IPS DF 6.9 (cell line): ENCODE measurements at regions not wholly inside any gene's neighbourhood (a gene's known extent, or its start where the extent isn't known, plus 50 kb on each side); places are given as distances from the start of the nearest gene placed in this dataset.

Experiments used
- DNase-seq: peaks from one replicate; pipeline ENCODE4 v3.0.0-alpha.2; 2013; ENCODE audit warnings: low read depth, low spot score
- H3K27ac ChIP-seq: one replicate; pipeline ENCODE4 v1.5.1; 2013; ENCODE audit warnings: low read length, control low read depth
- H3K27me3 ChIP-seq: 2 replicates; pipeline ENCODE4 v1.6.1; 2013; ENCODE audit warnings: mild to moderate bottlenecking, low read length; ENCODE audit not compliant: control insufficient read depth, insufficient read depth
- H3K36me3 ChIP-seq: 2 replicates; pipeline ENCODE4 v1.6.1; 2013; ENCODE audit warnings: low read length; ENCODE audit not compliant: control insufficient read depth, insufficient read depth
- H3K4me1 ChIP-seq: 2 replicates; pipeline ENCODE4 v1.6.1; 2013; ENCODE audit warnings: low read length; ENCODE audit not compliant: control insufficient read depth, insufficient read depth
- H3K4me3 ChIP-seq: 2 replicates; pipeline ENCODE4 v1.5.1; 2013; ENCODE audit warnings: mild to moderate bottlenecking, low read length
- H3K9me3 ChIP-seq: 2 replicates; pipeline ENCODE4 v1.6.1; 2013; ENCODE audit warnings: low read length, inconsistent platforms; ENCODE audit not compliant: control insufficient read depth, insufficient read depth
- WGBS: extraction: QIAGEN DNeasy Blood & Tissue Kit; methylation state at CpG from one replicate; pipeline ENCODE4 v1.1.7; 2013; ENCODE audit warnings: mixed read lengths, missing lambda C conversion rate; ENCODE audit not compliant: insufficient read length, insufficient coverage; 5-methylcytosine and 5-hydroxymethylcytosine counted together

DNA sequence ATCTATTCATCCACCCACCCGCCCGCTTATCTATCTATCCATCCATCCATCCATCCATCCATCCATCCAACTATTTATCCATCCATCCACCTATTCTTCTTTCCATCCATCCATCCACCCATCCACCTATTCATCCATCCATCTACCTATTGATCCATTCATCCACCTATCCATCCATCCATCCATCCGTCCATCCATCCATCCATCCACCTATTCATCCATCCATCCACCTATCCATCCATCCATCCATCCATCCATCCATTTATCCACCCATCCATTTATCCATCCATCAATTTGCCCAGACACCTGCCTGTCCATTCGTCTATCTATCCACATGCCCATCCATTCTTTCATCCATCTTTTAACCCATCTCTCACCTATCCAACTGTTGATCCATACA, 71.1 kb upstream of the PMEPA1 start:
- no peak for DNase-seq
- Histone ChIP-seq H3K27me3 (no peaks in the 10 kb centered on the region), H3K27ac (no peak overlapping the region), H3K9me3 (no peaks in the 10 kb centered on the region), H3K4me3 (no peak overlapping the region), H3K36me3 (no peaks in the 10 kb centered on the region), H3K4me1 (no peaks in the 10 kb centered on the region; the same call in 1 of the 2 replicates)
- WGBS = 100% methylated on average over 2 of the region's 4 CpGs

DNA sequence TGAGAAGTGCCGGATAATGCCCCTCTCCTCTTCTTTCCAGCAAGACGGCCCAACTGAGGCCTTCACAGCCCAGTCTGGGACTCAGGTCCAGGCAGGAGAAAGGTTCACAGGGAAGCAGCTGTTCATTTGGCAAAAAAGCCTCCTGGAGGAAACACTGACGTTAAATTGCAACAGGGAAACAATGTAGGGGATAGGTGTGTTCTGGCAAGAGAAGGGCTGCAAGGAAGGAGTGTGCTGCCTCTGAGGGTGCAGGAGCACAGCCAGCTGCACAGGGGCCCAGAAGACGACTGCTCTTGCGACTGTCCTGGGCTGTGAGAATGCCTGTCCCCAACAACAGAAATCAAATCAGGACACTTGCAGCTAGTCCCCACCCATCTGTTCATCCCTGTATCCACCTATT, 70.6 kb upstream of the PMEPA1 start:
- no peak overlapping the region for H3K27ac ChIP-seq
- no peaks in the 10 kb centered on the region for H3K27me3 ChIP-seq
- no peaks in the 10 kb centered on the region for H3K9me3 ChIP-seq
- H3K36me3 ChIP-seq = no peaks in the 10 kb centered on the region
- DNase-seq = no peak
- WGBS = no CpG with 5 or more reads among the region's 5 CpGs
- H3K4me3 ChIP-seq = no peak overlapping the region
- no peaks in the 10 kb centered on the region; the same call in 1 of the 2 replicates for H3K4me1 ChIP-seq

DNA sequence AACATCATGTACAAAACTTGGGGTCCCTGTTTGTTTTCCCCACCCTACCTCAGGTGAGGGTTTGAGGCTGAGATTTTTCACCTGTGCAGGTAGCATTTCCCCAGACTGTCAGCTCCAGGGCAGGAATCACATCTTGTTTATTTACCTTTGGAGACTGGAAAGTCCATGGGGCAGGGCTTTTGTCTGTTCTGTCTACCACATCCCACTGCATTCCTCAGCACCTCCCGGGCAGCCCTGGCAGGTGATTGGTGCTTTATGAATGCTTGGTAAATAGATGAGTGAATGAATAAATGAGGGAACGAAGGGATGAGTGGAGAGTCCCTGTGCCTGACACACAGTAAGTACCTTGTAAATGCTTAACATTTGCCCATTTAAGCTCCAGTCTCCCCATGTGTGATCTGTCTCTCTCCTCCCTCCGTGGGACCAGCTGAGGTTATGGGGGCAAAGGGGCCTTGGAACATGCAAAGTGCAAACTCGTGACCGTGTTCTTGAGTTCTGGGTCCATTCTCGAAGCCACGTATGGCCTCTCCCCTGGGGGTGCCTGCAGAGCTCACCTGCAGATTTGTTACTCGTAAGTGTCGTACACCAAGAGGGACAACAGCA, 69.7 kb upstream of the PMEPA1 start:
- Histone ChIP-seq H3K36me3 (no peaks in the 10 kb centered on the region), H3K4me3 (no peak overlapping the region), H3K9me3 (no peaks in the 10 kb centered on the region), H3K4me1 (no peaks in the 10 kb centered on the region; the same call in 1 of the 2 replicates), H3K27me3 (no peaks in the 10 kb centered on the region), H3K27ac (no peak overlapping the region)
- no CpG with 5 or more reads among the region's 9 CpGs for WGBS
- no peak for DNase-seq

DNA sequence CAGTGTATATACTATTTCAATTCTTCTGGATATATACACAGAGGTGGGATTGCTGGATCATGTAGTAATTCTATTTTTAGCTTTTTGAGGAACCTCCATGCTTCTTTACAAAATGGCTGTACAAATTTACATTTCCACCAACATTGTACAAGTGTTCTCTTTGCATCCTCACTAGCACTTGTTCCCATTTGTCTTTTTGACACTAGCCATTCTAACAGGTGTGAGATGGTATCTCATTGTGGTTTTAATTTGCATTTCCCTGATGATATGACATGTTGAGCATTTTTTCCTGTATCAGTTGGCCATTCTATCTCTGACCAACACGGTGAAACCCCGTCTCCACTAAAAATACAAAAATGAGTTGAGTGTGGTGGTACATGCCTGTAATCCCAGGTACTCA, 68.1 kb upstream of the PMEPA1 start:
- WGBS = no CpG with 5 or more reads among the region's 2 CpGs
- no peaks in the 10 kb centered on the region for H3K36me3 ChIP-seq
- no peak for DNase-seq
- H3K27ac ChIP-seq = no peak overlapping the region
- no peak overlapping the region for H3K4me3 ChIP-seq
- peaks cover under 1% of the 10 kb centered on the region; the same call in 1 of the 2 replicates for H3K4me1 ChIP-seq
- H3K27me3 ChIP-seq = no peaks in the 10 kb centered on the region
- H3K9me3 ChIP-seq = no peaks in the 10 kb centered on the region

DNA sequence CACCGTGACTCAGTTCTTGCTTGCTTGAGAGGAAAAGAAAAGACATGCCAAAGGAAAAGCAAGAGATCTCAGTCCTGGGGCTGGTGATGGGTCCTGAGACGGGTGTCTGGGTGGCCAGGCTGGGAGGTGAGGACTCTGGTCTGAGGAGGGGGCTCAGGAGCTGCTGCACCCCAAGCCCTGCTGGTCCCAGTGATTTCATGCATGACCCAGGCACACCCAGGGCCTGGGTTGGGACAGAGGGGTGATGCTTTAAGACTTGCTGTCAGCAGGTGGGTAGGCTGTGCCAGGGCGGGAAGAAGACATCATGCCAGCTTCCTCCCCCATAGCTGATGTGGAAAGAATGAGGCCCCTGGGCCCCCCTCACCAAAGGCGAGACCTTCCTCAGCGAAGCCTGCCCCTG, 65.1 kb upstream of the PMEPA1 start:
- no peaks in the 10 kb centered on the region for H3K36me3 ChIP-seq
- DNase-seq = no peak
- H3K27me3 ChIP-seq = no peaks in the 10 kb centered on the region
- no peaks in the 10 kb centered on the region for H3K9me3 ChIP-seq
- H3K4me3 ChIP-seq = no peak overlapping the region
- H3K4me1 ChIP-seq = peaks cover 4% of the 10 kb centered on the region; the same call in 1 of the 2 replicates
- no CpG with 5 or more reads among the region's 5 CpGs for WGBS
- no peak overlapping the region for H3K27ac ChIP-seq

DNA sequence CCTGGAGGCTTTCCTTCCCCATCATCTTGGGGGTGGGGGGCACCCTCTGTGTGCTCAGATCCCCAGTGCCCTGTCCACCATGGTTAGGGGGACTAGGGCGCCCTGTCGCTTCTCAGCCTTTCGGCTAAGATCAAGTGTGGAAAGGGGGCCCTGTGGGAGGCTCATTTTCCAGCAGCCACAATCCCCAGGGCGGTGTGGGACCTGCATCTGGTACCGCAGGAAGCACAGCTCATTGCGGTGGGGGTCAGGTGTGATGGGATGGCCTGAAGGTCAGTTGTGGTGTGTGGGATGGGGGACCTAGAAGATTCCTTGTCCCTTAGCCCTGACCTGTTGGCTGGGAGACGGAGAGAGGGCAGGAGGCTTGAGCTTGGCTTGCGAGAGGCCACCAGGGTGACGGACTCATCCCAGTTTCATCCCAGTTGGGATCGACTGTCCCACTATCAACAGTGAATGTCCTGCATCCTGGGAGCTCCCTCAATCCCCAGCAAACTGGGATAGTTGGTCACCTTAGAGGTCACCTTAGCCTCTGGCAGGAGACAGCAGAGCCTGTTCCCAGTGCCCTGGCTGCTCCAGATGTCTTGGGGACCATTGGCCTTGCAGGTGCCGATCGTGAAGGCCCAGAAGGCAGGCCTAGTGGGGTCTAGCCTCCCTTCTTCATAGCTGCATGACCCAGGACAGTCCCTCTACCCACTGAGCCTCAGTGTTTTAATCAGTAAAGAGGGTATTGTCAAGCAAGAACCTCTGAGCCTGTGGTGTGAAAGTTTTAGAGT, 64.5 kb upstream of the PMEPA1 start:
- no peak for DNase-seq
- no peaks in the 10 kb centered on the region for H3K36me3 ChIP-seq
- no peak overlapping the region for H3K27ac ChIP-seq
- H3K4me1 ChIP-seq = peaks cover 4% of the 10 kb centered on the region; the same call in 1 of the 2 replicates
- H3K9me3 ChIP-seq = no peaks in the 10 kb centered on the region
- no CpG with 5 or more reads among the region's 12 CpGs for WGBS
- H3K4me3 ChIP-seq = no peak overlapping the region
- H3K27me3 ChIP-seq = no peaks in the 10 kb centered on the region

DNA sequence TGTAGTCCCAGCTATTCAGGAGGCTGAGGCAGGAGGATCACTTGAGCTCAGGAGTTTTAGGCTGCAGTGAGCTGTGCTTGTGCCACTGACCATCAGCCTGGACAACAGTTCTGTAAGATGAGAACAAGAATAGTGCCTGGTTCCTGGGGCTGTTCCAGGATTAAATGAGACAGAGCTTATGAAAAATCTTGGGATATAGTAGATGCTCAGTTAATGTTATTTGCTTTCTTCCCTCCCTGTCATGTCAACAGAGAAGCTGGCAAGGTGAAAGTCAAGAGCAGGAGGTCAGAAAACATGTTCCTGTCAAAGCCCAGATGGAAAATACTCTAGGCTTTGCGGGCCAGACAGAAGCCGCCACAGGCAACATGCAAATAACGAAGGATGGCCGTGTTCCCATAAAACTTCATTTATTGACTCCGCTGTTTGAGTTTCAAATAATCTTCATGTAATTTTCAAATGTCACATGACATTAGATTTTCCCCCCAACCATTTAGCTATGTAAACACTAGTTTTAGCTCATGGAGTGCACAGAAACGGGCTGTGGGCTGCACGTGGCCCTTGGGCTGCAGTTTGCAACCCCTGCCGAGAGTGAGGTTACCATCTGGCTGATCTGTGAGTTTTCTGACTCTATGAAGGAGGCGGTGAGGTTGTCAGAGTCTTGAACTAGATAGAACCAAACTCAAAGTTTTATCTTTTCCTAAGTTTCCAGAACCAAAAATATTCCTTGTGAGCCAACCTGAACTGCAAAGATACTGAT, 63.4 kb upstream of the PMEPA1 start:
- H3K4me3 ChIP-seq = no peak overlapping the region
- peaks cover 4% of the 10 kb centered on the region; the same call in 1 of the 2 replicates for H3K4me1 ChIP-seq
- H3K27ac ChIP-seq = no peak overlapping the region
- WGBS = no CpG with 5 or more reads among the region's 9 CpGs
- no peaks in the 10 kb centered on the region for H3K27me3 ChIP-seq
- DNase-seq = no peak
- no peaks in the 10 kb centered on the region for H3K36me3 ChIP-seq
- no peaks in the 10 kb centered on the region for H3K9me3 ChIP-seq

DNA sequence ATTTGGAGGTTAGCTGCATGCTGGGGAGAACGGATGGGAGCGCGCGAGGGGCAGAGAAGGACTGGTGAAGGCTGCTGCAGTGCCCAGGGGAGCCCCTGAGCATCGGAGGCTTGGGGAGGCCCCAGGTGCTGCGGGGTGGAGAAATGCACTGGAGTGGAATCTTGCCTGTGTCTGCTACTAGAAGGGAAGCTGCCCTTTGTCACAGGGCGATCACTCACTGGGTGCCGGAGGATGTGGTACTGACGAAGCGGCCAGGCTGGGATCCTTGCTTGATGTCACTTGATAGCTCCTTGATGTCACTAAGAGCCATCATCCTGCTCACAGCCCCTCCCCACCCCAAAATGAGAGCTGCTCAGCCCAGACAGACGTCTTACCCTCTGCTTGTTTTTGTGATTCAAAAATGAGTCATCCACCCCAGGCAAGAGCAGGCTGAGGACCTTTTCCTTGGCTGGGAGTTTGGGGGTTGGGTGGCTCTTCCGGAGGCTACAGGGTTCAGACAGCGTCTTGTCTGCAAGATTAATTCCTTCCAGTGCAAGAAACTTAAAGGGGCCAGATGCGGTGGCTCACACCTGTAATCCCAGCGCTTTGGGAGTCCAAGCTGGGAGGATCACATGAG, 62.6 kb upstream of the PMEPA1 start:
- no CpG with 5 or more reads among the region's 15 CpGs for WGBS
- Histone ChIP-seq H3K36me3 (no peaks in the 10 kb centered on the region), H3K4me1 (peaks cover 4% of the 10 kb centered on the region; the same call in 1 of the 2 replicates), H3K27ac (no peak overlapping the region), H3K9me3 (no peaks in the 10 kb centered on the region), H3K4me3 (no peak overlapping the region), H3K27me3 (no peaks in the 10 kb centered on the region)
- peak; percentile 33 for DNase-seq

DNA sequence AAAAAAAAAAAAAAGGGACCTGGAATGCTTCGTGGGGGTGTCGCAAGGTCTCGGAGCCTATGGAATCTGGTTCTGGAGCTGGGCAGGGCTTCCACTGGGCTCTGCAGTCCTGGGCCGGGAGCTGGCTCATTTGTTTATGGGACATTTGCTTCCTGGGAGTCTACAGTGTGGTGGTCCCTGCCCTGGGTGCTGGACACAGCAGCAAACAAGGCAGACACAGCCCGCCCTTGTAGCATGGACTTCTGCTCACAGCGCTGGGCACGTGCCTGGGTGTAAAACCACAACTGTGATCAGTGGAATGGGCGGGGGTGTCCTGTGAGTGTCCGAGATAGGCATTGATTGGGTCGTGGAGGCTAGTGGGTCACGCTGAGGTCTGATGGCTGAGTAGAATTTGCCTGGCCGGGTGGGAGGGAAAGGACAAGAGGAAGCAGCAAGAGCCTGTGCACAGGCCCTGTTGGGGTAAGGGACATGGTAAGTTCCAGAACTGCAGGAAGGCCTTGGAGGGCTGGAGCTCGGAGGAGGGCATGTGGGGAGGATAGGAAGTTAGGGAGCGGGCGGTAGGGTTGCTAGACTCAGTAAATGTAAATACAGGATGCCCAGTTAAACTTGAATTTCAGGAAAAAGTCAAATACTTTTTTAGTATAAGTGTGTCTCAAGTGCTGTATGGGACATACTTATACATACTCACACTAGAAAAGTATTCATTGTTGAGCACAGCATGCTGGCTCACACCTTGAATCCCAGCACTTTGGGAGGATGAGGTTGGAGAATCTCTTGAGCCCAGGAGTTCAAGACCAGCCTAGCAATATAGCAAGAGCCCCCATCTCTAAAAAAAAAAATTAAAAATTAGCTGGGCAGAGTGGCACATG, 61.3 kb upstream of the PMEPA1 start:
- DNase-seq = no peak
- Histone ChIP-seq H3K36me3 (no peaks in the 10 kb centered on the region), H3K9me3 (no peaks in the 10 kb centered on the region), H3K27me3 (no peaks in the 10 kb centered on the region), H3K4me1 (peaks cover 4% of the 10 kb centered on the region; the same call in 1 of the 2 replicates), H3K27ac (no peak overlapping the region), H3K4me3 (no peak overlapping the region)
- WGBS = no CpG with 5 or more reads among the region's 15 CpGs
